ENCODE measurements at regions not wholly inside any gene's neighbourhood (a gene's known extent, or its start where the extent isn't known, plus 50 kb on each side); places are given as distances from the start of the nearest gene placed in this dataset.

GRCh38 chr4:114465766-114466165 is 132.8 kb upstream of the UGT8 start:
- Histone ChIP-seq H3K27ac (ENCODE audit: low read depth, low read length) (no peak overlapping the region), H3K4me3 (ENCODE audit: low read length) (no peak overlapping the region), H3K36me3 (ENCODE audit: control insufficient read depth, insufficient read depth, low read length) (no peaks in the 10 kb centered on the region), H3K4me1 (ENCODE audit: control insufficient read depth, insufficient read depth, low read length) (no peaks in the 10 kb centered on the region), H3K9ac (ENCODE audit: low read length) (no peak overlapping the region), H3K27me3 (ENCODE audit: control insufficient read depth, insufficient read depth, low read length) (no peaks in the 10 kb centered on the region)

DNA sequence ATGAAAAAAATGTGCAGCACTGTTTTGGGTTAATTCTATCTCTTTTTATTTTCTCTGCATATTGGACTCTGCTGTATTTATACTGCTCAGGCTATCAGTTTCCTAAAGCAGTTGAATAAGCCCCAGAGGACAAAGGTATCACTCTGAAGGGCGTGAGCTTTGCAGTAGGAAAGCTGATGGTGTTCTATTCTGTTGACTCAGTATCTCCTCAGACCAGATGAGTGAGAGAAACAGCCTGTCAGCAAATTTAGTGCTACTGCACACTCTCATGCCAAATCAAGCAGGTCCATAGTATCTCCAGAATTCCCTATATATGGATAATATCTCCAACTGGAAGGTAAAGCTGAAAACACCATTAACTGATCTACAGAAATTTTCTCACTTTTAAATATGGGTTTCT is 132.3 kb upstream of the UGT8 start:
- H3K36me3 ChIP-seq (ENCODE audit: control insufficient read depth, insufficient read depth, low read length), result no peaks in the 10 kb centered on the region
- no peaks in the 10 kb centered on the region for H3K4me1 ChIP-seq (ENCODE audit: control insufficient read depth, insufficient read depth, low read length)
- no peaks in the 10 kb centered on the region for H3K27me3 ChIP-seq (ENCODE audit: control insufficient read depth, insufficient read depth, low read length)
- no peak overlapping the region for H3K27ac ChIP-seq (ENCODE audit: low read depth, low read length)
- no peak overlapping the region for H3K9ac ChIP-seq (ENCODE audit: low read length)
- no peak overlapping the region for H3K4me3 ChIP-seq (ENCODE audit: low read length)

GRCh38 chr4:114472269-114473032 is 126.2 kb upstream of the UGT8 start:
- Histone ChIP-seq H3K36me3 (ENCODE audit: control insufficient read depth, insufficient read depth, low read length) (no peaks in the 10 kb centered on the region), H3K27ac (ENCODE audit: low read depth, low read length) (no peak overlapping the region), H3K4me3 (ENCODE audit: low read length) (no peak overlapping the region), H3K27me3 (ENCODE audit: control insufficient read depth, insufficient read depth, low read length) (no peaks in the 10 kb centered on the region), H3K4me1 (ENCODE audit: control insufficient read depth, insufficient read depth, low read length) (no peaks in the 10 kb centered on the region), H3K9ac (ENCODE audit: low read length) (no peak overlapping the region)

GRCh38 chr4:114474188-114474800 is 124.3 kb upstream of the UGT8 start:
- H3K36me3 ChIP-seq (ENCODE audit: control insufficient read depth, insufficient read depth, low read length), result no peaks in the 10 kb centered on the region
- no peak overlapping the region for H3K27ac ChIP-seq (ENCODE audit: low read depth, low read length)
- H3K9ac ChIP-seq (ENCODE audit: low read length), result no peak overlapping the region
- H3K4me3 ChIP-seq (ENCODE audit: low read length), result no peak overlapping the region
- no peaks in the 10 kb centered on the region for H3K27me3 ChIP-seq (ENCODE audit: control insufficient read depth, insufficient read depth, low read length)
- H3K4me1 ChIP-seq (ENCODE audit: control insufficient read depth, insufficient read depth, low read length), result no peaks in the 10 kb centered on the region

- Histone ChIP-seq H3K27me3 (ENCODE audit: control insufficient read depth, insufficient read depth, low read length) (no peaks in the 10 kb centered on the region), H3K36me3 (ENCODE audit: control insufficient read depth, insufficient read depth, low read length) (no peaks in the 10 kb centered on the region), H3K4me1 (ENCODE audit: control insufficient read depth, insufficient read depth, low read length) (no peaks in the 10 kb centered on the region), H3K27ac (ENCODE audit: low read depth, low read length) (no peak overlapping the region), H3K9ac (ENCODE audit: low read length) (no peak overlapping the region), H3K4me3 (ENCODE audit: low read length) (no peak overlapping the region)
Measured at GRCh38 chr4:114476310-114476709, 122.3 kb upstream of the UGT8 start.

DNA sequence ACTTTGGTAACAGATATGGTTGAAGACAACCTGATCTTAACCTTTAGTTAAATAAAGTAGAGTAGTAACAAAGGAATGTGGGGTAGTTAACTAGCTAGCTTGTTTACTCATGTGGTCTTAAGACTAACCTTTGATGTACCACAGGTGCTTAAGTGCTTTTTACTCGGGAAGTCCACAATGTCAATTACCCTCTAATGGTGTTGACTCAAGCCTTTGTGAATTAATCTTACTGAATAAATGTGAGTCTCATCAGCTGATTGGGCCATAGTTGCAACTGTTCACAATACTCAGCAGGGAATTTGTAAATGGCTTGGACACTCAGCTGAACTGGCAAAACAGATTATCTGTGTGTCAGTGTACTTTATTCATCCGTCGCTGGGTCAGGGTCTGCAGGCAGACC is 119.0 kb upstream of the UGT8 start:
- Histone ChIP-seq H3K4me3 (ENCODE audit: low read length) (no peak overlapping the region), H3K27ac (ENCODE audit: low read depth, low read length) (no peak overlapping the region), H3K27me3 (ENCODE audit: control insufficient read depth, insufficient read depth, low read length) (no peaks in the 10 kb centered on the region), H3K9ac (ENCODE audit: low read length) (no peak overlapping the region), H3K36me3 (ENCODE audit: control insufficient read depth, insufficient read depth, low read length) (no peaks in the 10 kb centered on the region), H3K4me1 (ENCODE audit: control insufficient read depth, insufficient read depth, low read length) (no peaks in the 10 kb centered on the region)

DNA sequence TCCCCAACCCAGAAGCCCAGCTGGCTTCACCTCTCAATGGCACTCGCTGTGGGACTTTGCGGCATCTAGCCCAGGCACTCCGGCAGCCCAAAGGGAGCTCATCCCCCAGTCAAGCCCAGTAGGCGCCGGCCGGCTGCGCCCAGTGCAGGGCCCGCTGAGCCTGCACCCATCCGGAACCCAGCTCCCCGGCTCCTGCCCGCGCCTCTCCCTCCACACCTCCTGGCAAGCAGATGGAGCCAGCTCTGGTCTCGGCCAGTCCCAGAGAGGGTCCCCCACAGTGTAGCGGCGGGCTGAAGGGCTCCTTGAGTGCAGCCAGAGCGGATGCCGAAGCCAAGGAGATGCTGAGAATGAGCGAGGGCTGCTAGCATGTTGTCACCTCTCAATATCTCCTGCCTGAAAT is 116.8 kb upstream of the UGT8 start:
- Histone ChIP-seq H3K27me3 (ENCODE audit: control insufficient read depth, insufficient read depth, low read length) (no peaks in the 10 kb centered on the region), H3K4me1 (ENCODE audit: control insufficient read depth, insufficient read depth, low read length) (no peaks in the 10 kb centered on the region), H3K4me3 (ENCODE audit: low read length) (no peak overlapping the region), H3K36me3 (ENCODE audit: control insufficient read depth, insufficient read depth, low read length) (no peaks in the 10 kb centered on the region), H3K9ac (ENCODE audit: low read length) (no peak overlapping the region), H3K27ac (ENCODE audit: low read depth, low read length) (no peak overlapping the region)

DNA sequence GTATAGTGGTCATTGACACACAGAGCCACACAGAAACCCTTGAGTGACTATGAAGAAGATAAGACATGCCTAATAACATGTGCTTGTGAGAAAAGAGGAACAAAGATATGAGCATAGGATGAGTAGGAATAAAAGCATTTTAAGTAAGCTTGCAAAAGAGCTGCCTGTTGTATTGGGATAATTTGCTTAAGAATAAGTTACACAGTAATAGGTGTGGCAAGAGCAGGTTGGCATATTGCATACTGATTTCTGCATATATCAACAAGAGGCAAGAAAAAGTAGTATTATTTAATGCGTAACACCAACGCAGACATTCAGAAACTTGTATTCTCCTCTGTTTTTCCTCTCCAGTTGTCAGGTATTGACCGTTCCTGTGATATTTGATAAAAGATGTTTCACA is 111.5 kb upstream of the UGT8 start:
- Histone ChIP-seq H3K4me3 (ENCODE audit: low read length) (no peak overlapping the region), H3K36me3 (ENCODE audit: control insufficient read depth, insufficient read depth, low read length) (no peaks in the 10 kb centered on the region), H3K4me1 (ENCODE audit: control insufficient read depth, insufficient read depth, low read length) (no peaks in the 10 kb centered on the region), H3K27ac (ENCODE audit: low read depth, low read length) (no peak overlapping the region), H3K9ac (ENCODE audit: low read length) (no peak overlapping the region), H3K27me3 (ENCODE audit: control insufficient read depth, insufficient read depth, low read length) (no peaks in the 10 kb centered on the region)

DNA sequence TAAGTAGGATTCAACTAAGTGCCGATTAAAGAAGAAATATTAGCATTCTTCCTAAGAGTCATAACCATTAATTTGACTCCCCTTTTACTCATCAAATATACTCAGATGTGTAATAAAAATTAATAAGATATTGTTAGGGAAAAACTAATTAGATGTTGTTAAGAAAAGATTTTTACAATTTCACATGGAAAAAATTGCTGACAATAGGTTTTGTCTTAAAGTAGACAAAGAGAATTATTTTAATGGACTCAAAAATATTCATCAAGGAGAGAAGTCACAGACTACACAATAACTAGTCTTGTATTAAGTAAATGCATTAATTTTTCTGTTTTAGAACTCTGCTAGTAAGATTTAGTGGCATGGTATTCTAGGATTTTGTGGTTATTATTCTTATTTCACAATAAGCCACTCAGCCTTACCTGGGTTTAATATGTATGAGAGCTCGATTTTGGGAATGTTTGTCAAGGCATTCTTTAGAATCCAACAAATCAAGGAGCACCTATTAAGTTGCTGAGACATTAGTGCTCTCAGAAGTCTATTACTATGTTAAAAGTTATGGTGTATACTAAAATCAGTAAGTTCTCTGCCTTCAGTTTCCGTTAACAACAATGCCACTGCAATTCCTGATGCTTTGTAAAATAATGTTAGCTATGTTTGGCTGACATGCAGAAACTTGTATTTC is 110.2 kb upstream of the UGT8 start:
- no peak overlapping the region for H3K9ac ChIP-seq (ENCODE audit: low read length)
- no peak overlapping the region for H3K27ac ChIP-seq (ENCODE audit: low read depth, low read length)
- H3K4me3 ChIP-seq (ENCODE audit: low read length), result no peak overlapping the region
- H3K27me3 ChIP-seq (ENCODE audit: control insufficient read depth, insufficient read depth, low read length), result no peaks in the 10 kb centered on the region
- no peaks in the 10 kb centered on the region for H3K36me3 ChIP-seq (ENCODE audit: control insufficient read depth, insufficient read depth, low read length)
- no peaks in the 10 kb centered on the region for H3K4me1 ChIP-seq (ENCODE audit: control insufficient read depth, insufficient read depth, low read length)

- Histone ChIP-seq H3K4me3 (ENCODE audit: low read length) (no peak overlapping the region), H3K4me1 (ENCODE audit: control insufficient read depth, insufficient read depth, low read length) (no peaks in the 10 kb centered on the region), H3K9ac (ENCODE audit: low read length) (no peak overlapping the region), H3K36me3 (ENCODE audit: control insufficient read depth, insufficient read depth, low read length) (no peaks in the 10 kb centered on the region), H3K27ac (ENCODE audit: low read depth, low read length) (no peak overlapping the region), H3K27me3 (ENCODE audit: control insufficient read depth, insufficient read depth, low read length) (no peaks in the 10 kb centered on the region)
Measured at GRCh38 chr4:114494246-114494803, 104.3 kb upstream of the UGT8 start.

DNA sequence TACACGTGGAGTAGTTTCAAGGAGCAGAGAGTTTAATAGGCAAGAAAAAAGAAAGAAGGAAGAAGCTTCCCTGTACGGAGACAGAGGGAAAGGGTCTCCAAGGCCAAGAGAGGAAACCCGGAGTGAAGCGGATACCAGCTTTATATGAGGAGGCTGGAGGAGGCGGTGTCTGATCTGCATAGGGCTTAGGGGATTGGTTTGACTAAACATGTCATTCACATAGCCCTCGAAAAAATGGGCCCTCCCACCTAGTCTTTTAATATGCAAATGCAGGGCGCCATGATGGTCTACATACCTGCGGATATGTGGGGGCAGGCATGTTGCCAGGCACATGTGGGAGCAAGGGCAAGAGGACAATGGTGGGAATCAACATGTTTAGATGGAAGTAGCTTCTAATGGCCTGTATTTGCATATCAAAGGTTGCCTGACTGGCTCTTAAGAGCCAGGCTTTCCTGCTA is 103.1 kb upstream of the UGT8 start:
- no peak overlapping the region for H3K27ac ChIP-seq (ENCODE audit: low read depth, low read length)
- H3K27me3 ChIP-seq (ENCODE audit: control insufficient read depth, insufficient read depth, low read length), result no peaks in the 10 kb centered on the region
- no peak overlapping the region for H3K4me3 ChIP-seq (ENCODE audit: low read length)
- H3K9ac ChIP-seq (ENCODE audit: low read length), result no peak overlapping the region
- H3K4me1 ChIP-seq (ENCODE audit: control insufficient read depth, insufficient read depth, low read length), result no peaks in the 10 kb centered on the region
- no peaks in the 10 kb centered on the region for H3K36me3 ChIP-seq (ENCODE audit: control insufficient read depth, insufficient read depth, low read length)

- Histone ChIP-seq H3K4me1 (ENCODE audit: control insufficient read depth, insufficient read depth, low read length) (no peaks in the 10 kb centered on the region), H3K9ac (ENCODE audit: low read length) (no peak overlapping the region), H3K27ac (ENCODE audit: low read depth, low read length) (no peak overlapping the region), H3K27me3 (ENCODE audit: control insufficient read depth, insufficient read depth, low read length) (no peaks in the 10 kb centered on the region), H3K36me3 (ENCODE audit: control insufficient read depth, insufficient read depth, low read length) (no peaks in the 10 kb centered on the region), H3K4me3 (ENCODE audit: low read length) (no peak overlapping the region)
Measured at GRCh38 chr4:114497116-114497515, 101.5 kb upstream of the UGT8 start.
